ENCODE measurements at regions not wholly inside any gene's neighbourhood (a gene's known extent, or its start where the extent isn't known, plus 50 kb on each side); places are given as distances from the start of the nearest gene placed in this dataset.

- no peak for DNase-seq
Measured at GRCh38 chr4:184879271-184879670, 53.5 kb upstream of the ACSL1 start.

- DNase-seq: no peak
Measured at GRCh38 chr4:184882276-184882675, 56.5 kb upstream of the ACSL1 start.

DNA sequence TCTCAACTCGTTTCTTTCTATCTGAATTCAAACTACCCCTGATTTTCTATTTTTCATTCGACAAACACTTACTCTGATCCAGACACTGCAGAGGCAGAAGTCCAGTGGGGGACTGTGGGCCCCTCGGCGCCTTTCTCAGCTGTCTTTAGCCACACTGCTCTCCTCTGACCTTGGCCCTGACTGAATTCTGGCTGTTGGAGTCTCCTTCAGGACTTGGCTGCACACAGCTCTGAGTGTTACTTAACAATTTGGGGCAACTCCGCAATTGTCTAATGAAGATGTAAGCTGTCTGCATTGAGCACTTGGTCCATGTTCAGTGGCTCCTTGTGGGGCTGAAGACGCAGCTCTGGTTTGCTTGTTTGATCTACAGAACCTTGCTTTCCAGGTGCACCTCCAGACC lies 57.3 kb upstream of the ACSL1 start:
- no peak for DNase-seq

DNA sequence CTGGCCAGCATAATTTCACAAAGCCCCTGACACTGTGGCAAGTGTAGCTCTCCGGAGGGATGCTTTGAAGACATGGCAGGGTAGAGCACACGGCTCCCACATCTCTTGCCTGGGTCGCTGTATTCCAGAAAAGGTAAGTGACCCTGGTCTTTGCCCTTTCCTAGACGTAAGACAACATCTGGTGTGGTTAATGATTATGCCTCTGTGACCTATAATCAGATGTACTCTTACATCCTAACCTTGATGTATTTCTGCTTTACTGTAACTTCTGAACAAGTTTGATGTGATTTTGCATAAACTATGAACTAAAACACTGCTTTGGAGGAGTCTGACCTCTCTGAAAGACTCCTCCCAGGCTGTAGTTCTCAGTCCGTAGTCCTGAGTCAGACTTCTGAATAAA lies 59.1 kb upstream of the ACSL1 start:
- no peak for DNase-seq

DNA sequence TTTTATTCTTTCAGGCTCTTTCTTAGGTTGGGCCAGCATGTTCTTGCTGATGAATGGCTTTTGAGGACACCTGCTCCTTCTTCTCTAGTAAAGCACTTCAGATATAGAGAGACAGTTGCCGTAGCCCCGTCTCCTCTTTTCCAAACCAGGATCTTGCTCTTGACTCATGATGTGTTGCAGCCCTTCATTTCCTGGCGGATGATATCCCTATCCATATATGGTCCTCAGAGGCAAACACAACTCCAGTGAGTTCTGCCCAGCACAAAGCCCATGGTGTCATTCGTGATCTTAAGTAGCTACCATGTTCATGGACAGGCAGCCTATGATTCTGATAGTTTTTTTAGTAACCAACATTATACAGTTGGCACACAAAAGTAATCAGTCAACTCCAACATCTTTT lies 59.8 kb upstream of the ACSL1 start:
- no peak for DNase-seq

DNA sequence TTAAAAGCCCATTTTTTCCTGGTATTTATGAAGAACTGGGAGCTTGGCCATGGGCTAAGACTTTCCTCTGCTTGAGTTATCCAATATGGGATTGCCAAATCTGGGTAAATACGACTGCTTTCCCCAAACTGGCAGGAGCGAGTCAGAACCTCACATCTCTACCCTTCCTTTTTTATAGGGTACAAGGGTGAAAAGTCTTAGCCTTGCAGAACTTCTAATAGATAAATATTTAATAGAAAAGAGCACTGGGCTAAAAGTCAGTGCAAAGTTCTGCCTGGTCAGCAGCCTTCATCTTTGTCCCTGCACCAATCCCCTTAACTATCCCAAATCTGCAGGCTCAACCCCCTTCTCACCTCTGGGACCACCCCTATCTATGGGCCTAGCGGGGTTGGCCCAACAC lies 61.6 kb upstream of the ACSL1 start:
- DNase-seq: no peak

DNA sequence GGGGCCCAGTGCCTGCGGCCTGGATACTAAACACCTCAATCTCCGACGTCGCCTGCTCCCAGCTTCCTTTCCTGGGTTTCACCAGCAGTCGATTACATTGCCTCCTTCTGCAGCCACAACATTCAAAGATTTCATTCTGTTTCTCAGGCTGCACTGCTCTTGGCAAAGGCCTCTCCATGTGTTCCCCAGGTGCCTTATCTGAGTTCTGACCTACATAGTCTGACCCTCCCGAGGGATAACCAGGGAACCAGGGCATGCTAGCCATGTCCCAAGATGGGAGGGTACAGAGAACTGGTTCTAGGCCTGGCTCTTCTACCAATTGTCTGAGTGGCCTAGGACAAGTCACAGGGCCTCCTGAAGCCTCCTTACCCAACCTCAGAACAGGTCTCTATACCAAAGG lies 62.2 kb upstream of the ACSL1 start:
- DNase-seq: no peak

GRCh38 chr4:184889666-184890335 lies 64.0 kb upstream of the ACSL1 start:
- DNase-seq: peak; percentile 10

GRCh38 chr4:184890499-184890898 lies 64.7 kb upstream of the ACSL1 start:
- no peak for DNase-seq

DNA sequence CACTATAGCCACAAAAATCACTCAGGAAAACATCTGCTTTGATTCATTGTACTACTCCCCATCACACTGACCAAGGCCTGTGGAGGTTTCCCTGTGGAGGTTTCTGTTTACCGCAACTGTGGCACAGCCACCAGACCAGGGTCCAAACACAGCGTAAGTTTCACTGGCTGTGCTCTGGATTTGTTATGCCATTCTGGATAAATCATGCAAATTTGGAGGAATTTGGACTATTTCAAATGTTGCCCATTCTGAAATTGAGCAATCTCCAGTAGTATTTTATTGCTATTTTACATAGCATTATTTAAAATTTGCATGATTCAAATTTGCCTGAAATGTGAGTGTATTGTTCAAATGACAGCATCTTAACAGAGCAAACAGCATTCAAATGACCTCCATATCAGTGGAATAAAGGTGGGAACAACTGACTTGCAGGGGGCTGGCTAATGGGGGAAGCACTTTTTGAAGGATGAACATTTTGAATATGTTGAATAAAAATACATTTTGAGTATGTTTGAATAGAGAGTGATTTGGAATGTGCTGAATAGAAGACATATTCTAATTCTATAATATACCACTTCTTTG lies 66.1 kb upstream of the ACSL1 start:
- DNase-seq: no peak

GRCh38 chr4:184892999-184893398 lies 67.2 kb upstream of the ACSL1 start:
- DNase-seq: no peak

DNA sequence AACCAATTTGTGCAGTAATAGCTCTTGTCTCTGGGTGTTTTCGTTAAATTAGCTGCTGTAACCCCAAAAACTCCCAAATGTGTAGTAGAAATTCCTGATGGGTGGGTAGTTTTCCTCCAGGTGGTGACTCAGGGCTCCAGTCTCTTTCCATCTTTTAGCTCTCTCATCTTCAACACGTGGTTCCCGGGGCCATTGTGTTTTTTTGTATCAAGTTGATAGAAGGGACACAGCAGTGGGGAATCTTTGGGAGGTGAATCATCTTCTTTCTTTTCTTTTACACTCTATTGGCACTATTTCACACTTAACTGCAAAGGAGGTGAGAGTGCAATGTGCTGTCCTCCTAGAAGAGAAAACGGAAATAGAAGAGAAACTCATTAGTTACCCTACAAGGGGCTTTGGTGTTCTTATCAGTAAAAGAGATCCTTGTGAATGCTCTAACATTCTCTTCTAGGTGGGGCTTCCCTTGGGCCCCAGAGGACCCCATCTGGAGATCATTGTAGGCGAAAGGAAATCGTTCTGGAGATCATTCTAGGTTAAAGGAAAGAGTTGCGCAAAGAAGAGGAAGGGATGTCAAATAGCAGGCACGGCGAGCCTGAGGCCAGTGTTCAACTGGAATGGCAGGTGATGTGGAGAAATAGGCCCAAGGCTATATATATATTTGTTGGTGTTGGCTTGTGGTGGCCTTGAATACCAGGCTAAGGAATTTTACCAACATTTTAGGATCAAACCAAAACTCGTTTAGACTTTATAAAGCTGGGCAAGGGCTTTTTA lies 68.2 kb upstream of the ACSL1 start:
- DNase-seq: no peak

- DNase-seq: peak; percentile 48
Measured at GRCh38 chr4:184895012-184895695, 69.4 kb upstream of the ACSL1 start.

- DNase-seq: no peak
Measured at GRCh38 chr4:184896868-184897715, 71.3 kb upstream of the ACSL1 start.

DNA sequence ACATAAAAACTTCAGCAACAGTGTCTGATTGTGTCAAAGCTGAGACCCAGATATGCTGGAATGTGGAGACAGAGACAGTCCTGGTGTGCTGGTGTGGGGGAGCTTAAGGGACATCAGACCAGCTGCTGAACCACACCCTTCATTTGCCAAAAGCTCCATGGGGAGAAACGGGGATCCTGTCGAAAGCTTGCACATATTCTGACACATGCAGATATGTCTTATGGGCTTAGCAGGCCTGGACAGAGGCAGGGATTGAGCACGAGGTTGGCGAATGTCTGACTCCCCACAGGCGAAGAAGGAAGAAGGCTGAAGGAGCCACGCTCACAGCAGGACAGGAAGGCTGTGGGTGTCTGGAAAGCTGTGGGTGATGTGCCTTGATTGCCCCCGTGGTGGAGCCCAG lies 72.1 kb upstream of the ACSL1 start:
- no peak for DNase-seq

- no peak for DNase-seq
Measured at GRCh38 chr4:184898793-184899192, 73.0 kb upstream of the ACSL1 start.

DNA sequence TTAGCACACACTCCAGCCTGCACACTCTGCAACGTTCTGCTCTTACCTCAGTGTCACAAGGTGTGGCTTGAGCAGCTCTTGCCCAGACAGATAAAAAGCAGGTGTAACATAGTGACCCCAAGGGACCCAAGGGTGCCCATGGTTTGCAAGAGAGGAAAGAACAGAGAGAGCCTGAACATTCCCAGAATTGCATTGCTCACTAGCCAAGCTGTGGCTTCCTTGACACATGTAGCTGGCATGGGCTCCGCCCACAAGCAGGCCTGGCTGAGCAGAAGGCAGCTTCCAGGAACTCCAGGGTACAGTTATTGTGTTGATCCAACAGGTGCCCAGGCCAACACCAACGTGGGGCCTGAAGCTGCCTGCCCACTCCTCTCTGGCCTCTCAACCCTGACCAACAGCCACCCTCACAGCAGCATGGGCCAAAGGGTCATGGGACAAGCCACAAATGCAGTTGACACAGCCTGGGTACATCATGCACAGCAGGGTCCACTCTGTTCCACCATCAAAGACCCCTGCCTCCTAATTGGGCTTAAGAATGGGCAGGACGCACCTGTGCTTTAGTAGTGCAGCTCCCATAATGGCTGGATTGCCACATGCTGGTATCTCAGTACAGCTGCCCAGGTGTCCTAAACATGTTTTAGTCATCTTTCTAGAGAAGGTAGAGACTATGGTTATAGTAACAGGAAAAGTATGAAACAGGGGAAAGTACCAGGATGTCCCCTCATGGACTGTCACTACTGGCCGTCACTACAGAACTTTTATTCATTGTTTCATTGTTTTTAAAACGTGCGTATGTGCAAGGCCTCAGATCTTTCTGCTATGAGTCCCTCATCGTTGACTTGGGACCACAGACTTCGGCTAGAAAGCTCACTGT lies 73.7 kb upstream of the ACSL1 start:
- DNase-seq: no peak

GRCh38 chr4:184900184-184900583 lies 74.4 kb upstream of the ACSL1 start:
- DNase-seq: no peak

GRCh38 chr4:184902550-184902949 lies 76.8 kb upstream of the ACSL1 start:
- DNase-seq: no peak

- DNase-seq: no peak
Measured at GRCh38 chr4:184906480-184907097, 80.8 kb upstream of the ACSL1 start.

DNA sequence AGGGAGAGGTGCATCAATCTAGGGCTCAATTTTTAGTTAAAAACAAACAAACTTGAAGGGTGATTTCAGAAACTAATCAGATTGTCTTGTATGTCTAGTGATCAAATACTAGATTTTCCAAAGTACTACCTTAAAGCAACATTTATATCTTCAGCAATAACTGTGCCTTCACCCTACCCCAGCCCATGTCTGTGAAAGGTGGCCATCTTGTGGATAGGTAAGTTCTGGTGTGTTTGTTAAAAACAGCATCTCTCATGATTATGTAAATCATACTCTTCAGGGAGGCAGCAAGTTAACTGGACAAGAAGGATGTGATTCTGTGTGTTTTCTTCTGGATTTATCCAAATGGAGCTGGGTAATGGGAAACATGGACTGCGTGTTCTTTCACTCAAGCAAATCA lies 81.4 kb upstream of the ACSL1 start:
- no peak for DNase-seq
